KMS-11 (cell line): ENCODE measurements at regions not wholly inside any gene's neighbourhood (a gene's known extent, or its start where the extent isn't known, plus 50 kb on each side); places are given as distances from the start of the nearest gene placed in this dataset.

ENCODE experiments used
- H2AFZ ChIP-seq: fragments of 200-600 bp; sonication (generic); 2 replicates; pipeline ENCODE4 v1.6.1; 2016; ENCODE audit warnings: antibody characterized with exemption, mixed run types, low read depth
- H3K27ac ChIP-seq: fragments of 200-600 bp; sonication (generic); 2 replicates; pipeline ENCODE4 v1.6.1; 2016; ENCODE audit warnings: mild to moderate bottlenecking, mixed run types
- H3K27me3 ChIP-seq: fragments of 200-600 bp; sonication (generic); 2 replicates; pipeline ENCODE4 v1.6.1; 2017; ENCODE audit warnings: mild to moderate bottlenecking, low read depth, mixed run types, moderate library complexity; ENCODE audit not compliant: insufficient read depth
- H3K36me3 ChIP-seq: fragments of 200-600 bp; sonication (generic); 2 replicates; pipeline ENCODE4 v1.6.1; 2017; ENCODE audit warnings: mild to moderate bottlenecking, mixed run types; ENCODE audit not compliant: insufficient read depth
- H3K4me1 ChIP-seq: fragments of 200-600 bp; sonication (generic); 2 replicates; pipeline ENCODE4 v1.6.1; 2016; ENCODE audit warnings: mild to moderate bottlenecking, low read depth, mixed run types; ENCODE audit not compliant: poor library complexity, severe bottlenecking
- H3K4me2 ChIP-seq: fragments of 200-600 bp; sonication (generic); 2 replicates; pipeline ENCODE4 v1.7.0; 2016; ENCODE audit warnings: mild to moderate bottlenecking, mixed run types
- H3K4me3 ChIP-seq: fragments of 200-600 bp; sonication (generic); IDR thresholded peaks from 2 replicates; pipeline ENCODE4 v1.6.1; 2017; ENCODE audit warnings: low read depth, low read length, mixed read lengths; ENCODE audit not compliant: insufficient read depth
- H3K79me2 ChIP-seq: fragments of 200-600 bp; sonication (generic); 2 replicates; pipeline ENCODE4 v1.6.1; 2016; ENCODE audit warnings: low read depth, mixed run types; ENCODE audit not compliant: insufficient read depth
- H3K9ac ChIP-seq: fragments of 200-600 bp; sonication (generic); 2 replicates; pipeline ENCODE4 v1.6.1; 2016; ENCODE audit warnings: mild to moderate bottlenecking, mixed run types
- H4K20me1 ChIP-seq: fragments of 200-600 bp; sonication (generic); 2 replicates; pipeline ENCODE4 v1.6.1; 2016; ENCODE audit warnings: mild to moderate bottlenecking, mixed run types; ENCODE audit not compliant: insufficient read depth
- TF ChIP-seq, protein P1 (sequence below): fragments of 200-600 bp; sonication (generic); conservative IDR thresholded peaks from 2 replicates; pipeline ENCODE4 v1.6.1; 2017; ENCODE audit warnings: low read depth, mild to moderate bottlenecking, antibody characterized with exemption, low read length, moderate library complexity, mixed read lengths

- H3K4me2 ChIP-seq: no peak overlapping the region
- no peak overlapping the region for H3K9ac ChIP-seq
- no peak overlapping the region for H2AFZ ChIP-seq
- H3K4me3 ChIP-seq: no peak overlapping the region
- H3K79me2 ChIP-seq: no peaks in the 10 kb centered on the region
- no peaks in the 10 kb centered on the region for H3K4me1 ChIP-seq
- H3K27me3 ChIP-seq: no peaks in the 10 kb centered on the region
- no peaks in the 10 kb centered on the region for H4K20me1 ChIP-seq
- H3K36me3 ChIP-seq: no peaks in the 10 kb centered on the region
- H3K27ac ChIP-seq: no peak overlapping the region
- TF ChIP-seq, protein P1, sequence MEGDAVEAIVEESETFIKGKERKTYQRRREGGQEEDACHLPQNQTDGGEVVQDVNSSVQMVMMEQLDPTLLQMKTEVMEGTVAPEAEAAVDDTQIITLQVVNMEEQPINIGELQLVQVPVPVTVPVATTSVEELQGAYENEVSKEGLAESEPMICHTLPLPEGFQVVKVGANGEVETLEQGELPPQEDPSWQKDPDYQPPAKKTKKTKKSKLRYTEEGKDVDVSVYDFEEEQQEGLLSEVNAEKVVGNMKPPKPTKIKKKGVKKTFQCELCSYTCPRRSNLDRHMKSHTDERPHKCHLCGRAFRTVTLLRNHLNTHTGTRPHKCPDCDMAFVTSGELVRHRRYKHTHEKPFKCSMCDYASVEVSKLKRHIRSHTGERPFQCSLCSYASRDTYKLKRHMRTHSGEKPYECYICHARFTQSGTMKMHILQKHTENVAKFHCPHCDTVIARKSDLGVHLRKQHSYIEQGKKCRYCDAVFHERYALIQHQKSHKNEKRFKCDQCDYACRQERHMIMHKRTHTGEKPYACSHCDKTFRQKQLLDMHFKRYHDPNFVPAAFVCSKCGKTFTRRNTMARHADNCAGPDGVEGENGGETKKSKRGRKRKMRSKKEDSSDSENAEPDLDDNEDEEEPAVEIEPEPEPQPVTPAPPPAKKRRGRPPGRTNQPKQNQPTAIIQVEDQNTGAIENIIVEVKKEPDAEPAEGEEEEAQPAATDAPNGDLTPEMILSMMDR: 0 out of 2 replicates have a peak, but pooled peaks have one; percentile 32
Measured at GRCh38 chr12:45122768-45123380, 72.0 kb upstream of the DBX2 start.

DNA sequence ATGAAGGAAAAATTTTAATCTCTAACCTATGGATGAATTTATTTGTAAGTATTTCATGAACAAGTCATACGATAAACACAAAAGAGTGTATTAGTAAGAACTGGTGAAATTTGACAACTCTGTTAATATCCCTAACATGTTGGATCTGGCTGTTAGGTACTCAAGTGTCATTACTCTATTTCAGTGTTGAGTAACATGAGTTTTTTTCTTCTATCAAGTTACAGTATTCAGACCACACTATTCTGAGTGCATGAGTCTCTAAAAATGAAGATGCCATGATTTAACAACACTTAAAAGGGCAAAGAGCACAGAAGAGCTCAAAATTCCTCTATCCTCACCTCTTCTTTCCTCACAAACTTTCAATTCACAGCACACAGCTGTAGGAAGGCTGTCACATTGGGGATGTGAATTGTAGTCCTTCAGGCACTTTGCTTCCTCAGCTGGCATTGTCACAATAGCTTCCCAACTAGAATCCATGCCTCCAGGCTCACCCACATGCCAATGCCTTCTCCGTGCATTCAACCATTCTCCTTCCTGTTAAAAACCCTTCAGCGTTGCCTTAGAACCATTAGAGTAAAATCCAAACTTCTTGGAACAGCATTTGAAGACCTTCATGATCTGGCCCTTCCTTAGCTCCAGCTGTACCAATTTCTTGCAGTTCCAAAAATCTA is 73.7 kb upstream of the DBX2 start:
- Histone ChIP-seq H3K79me2 (no peaks in the 10 kb centered on the region), H2AFZ (no peak overlapping the region), H3K4me2 (no peak overlapping the region), H3K27ac (no peak overlapping the region), H4K20me1 (no peaks in the 10 kb centered on the region), H3K4me3 (no peak overlapping the region), H3K9ac (no peak overlapping the region), H3K4me1 (no peaks in the 10 kb centered on the region), H3K27me3 (no peaks in the 10 kb centered on the region), H3K36me3 (no peaks in the 10 kb centered on the region)
- TF ChIP-seq, protein P1: no peak

DNA sequence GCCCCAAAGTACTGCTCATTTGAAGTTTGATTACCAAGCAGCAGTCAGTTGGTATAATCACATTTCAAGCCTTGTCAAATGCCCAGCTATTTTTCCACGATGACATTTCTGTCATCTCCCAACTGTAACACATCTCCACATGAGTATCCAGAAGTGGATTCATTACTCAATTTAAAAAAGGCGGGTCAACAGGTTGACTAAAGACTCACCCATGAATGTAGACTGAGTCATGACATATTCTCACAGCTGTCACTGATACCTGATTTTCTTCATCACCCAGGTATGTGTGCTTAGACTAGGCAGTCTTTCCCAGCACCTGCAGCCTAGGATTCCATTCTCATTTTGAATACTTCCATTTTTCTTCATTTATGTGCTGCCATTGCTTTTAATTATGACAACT is 75.1 kb upstream of the DBX2 start:
- Histone ChIP-seq H3K27ac (no peak overlapping the region), H2AFZ (no peak overlapping the region), H3K27me3 (no peaks in the 10 kb centered on the region), H3K36me3 (no peaks in the 10 kb centered on the region), H3K9ac (no peak overlapping the region), H3K79me2 (no peaks in the 10 kb centered on the region), H3K4me3 (no peak overlapping the region), H4K20me1 (no peaks in the 10 kb centered on the region), H3K4me2 (no peak overlapping the region), H3K4me1 (no peaks in the 10 kb centered on the region)
- TF ChIP-seq, protein P1: no peak

DNA sequence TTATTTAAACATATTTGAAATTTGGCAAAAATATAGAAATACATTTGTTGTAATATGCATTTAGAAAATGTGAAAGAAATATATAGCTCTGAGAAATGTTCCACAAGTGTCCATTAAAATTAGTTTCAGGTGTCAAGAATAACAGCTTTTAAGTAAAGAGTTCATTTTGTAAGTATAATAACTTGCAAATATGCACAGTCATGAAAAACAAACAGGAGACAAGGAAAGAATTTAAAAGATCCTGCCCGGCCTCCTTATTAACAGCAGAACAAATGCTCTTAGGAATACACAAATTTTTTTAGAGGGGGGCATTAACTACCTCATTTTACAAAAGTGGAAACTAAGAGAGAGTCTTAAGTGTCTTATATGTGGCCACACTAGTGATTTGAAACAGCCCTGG is 77.7 kb upstream of the DBX2 start:
- no peaks in the 10 kb centered on the region for H3K4me1 ChIP-seq
- no peaks in the 10 kb centered on the region for H3K79me2 ChIP-seq
- H3K36me3 ChIP-seq: no peaks in the 10 kb centered on the region
- no peak overlapping the region for H2AFZ ChIP-seq
- H3K4me2 ChIP-seq: no peak overlapping the region
- H4K20me1 ChIP-seq: no peaks in the 10 kb centered on the region
- H3K9ac ChIP-seq: no peak overlapping the region
- no peak overlapping the region for H3K27ac ChIP-seq
- no peaks in the 10 kb centered on the region for H3K27me3 ChIP-seq
- TF ChIP-seq, protein P1: no peak
- H3K4me3 ChIP-seq: no peak overlapping the region
